Eye (tissue), 1 donor: ENCODE measurements at regions not wholly inside any gene's neighbourhood (a gene's known extent, or its start where the extent isn't known, plus 50 kb on each side); places are given as distances from the start of the nearest gene placed in this dataset.
A peak's percentile ranks its signal among the peaks of the same experiment; 100 is the strongest.
"Not testable (repeated sequence)": the region's sequence is repeated elsewhere in the genome, so short reads cannot be mapped to it uniquely, and the experiment has no call there.

ENCODE experiments used
- DNase-seq: peaks from one replicate; pipeline ENCODE4 v3.0.0-alpha.2; 2015

GRCh38 chr5:66425842-66426241 is 170.4 kb upstream of the MAST4 start:
- DNase-seq = no peak

- peak; percentile 31 for DNase-seq
Observed at GRCh38 chr5:66426259-66427138, 169.7 kb upstream of the MAST4 start.

GRCh38 chr5:66427139-66427442 is 169.1 kb upstream of the MAST4 start:
- DNase-seq = no peak

GRCh38 chr5:66436721-66437120 is 159.5 kb upstream of the MAST4 start:
- no peak for DNase-seq

- DNase-seq = no peak
Observed at GRCh38 chr5:66438087-66438486, 158.1 kb upstream of the MAST4 start.

GRCh38 chr5:66438696-66439095 is 157.5 kb upstream of the MAST4 start:
- no peak for DNase-seq

GRCh38 chr5:66440202-66440680 is 156.0 kb upstream of the MAST4 start:
- no peak for DNase-seq

- no peak for DNase-seq
Observed at GRCh38 chr5:66441351-66441750, 154.8 kb upstream of the MAST4 start.

GRCh38 chr5:66442951-66443445 is 153.2 kb upstream of the MAST4 start:
- DNase-seq = no peak

- no peak for DNase-seq
Observed at GRCh38 chr5:66443462-66444130, 152.6 kb upstream of the MAST4 start.

- DNase-seq = not testable (repeated sequence)
Observed at GRCh38 chr5:66448070-66448469, 148.1 kb upstream of the MAST4 start.

GRCh38 chr5:66450237-66450636 is 146.0 kb upstream of the MAST4 start:
- DNase-seq = no peak

- no peak for DNase-seq
Observed at GRCh38 chr5:66450988-66451387, 145.2 kb upstream of the MAST4 start.

- DNase-seq = no peak
Observed at GRCh38 chr5:66452109-66452508, 144.1 kb upstream of the MAST4 start.

- DNase-seq = no peak
Observed at GRCh38 chr5:66454186-66455078, 141.8 kb upstream of the MAST4 start.

GRCh38 chr5:66459728-66460127 is 136.5 kb upstream of the MAST4 start:
- DNase-seq = no peak

GRCh38 chr5:66467564-66467963 is 128.6 kb upstream of the MAST4 start:
- no peak for DNase-seq

- DNase-seq = no peak
Observed at GRCh38 chr5:66469684-66470083, 126.5 kb upstream of the MAST4 start.

- no peak for DNase-seq
Observed at GRCh38 chr5:66472010-66472409, 124.2 kb upstream of the MAST4 start.

GRCh38 chr5:66475731-66476130 is 120.5 kb upstream of the MAST4 start:
- DNase-seq = no peak

- no peak for DNase-seq
Observed at GRCh38 chr5:66477596-66477995, 118.6 kb upstream of the MAST4 start.

GRCh38 chr5:66494437-66494836 is 101.8 kb upstream of the MAST4 start:
- DNase-seq = no peak

- no peak for DNase-seq
Observed at GRCh38 chr5:66498791-66499207, 97.4 kb upstream of the MAST4 start.
